ENCODE measurements at regions not wholly inside any gene's neighbourhood (a gene's known extent, or its start where the extent isn't known, plus 50 kb on each side); places are given as distances from the start of the nearest gene placed in this dataset.
"Not testable (repeated sequence)": the region's sequence is repeated elsewhere in the genome, so short reads cannot be mapped to it uniquely, and the experiment has no call there.

DNA sequence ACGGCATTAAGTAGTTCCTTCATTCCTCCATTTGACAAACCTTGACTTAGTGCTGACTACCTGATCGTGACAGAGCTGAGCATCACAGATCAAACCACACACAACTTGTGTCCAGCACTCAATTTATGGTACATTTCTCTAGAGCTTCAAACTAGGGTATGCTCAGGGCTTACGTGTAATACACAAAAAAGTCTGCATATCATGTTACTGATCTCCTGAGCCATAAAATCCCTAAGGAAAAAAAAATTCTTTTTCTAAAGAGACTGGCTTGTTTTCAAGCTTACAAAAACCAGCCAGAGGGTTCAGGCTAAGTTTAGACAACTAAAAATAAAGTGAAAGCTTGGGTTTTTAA lies 88.0 kb upstream of the ALKAL2 start:
- DNase-seq (ENCODE audit: low read depth): no peak

DNA sequence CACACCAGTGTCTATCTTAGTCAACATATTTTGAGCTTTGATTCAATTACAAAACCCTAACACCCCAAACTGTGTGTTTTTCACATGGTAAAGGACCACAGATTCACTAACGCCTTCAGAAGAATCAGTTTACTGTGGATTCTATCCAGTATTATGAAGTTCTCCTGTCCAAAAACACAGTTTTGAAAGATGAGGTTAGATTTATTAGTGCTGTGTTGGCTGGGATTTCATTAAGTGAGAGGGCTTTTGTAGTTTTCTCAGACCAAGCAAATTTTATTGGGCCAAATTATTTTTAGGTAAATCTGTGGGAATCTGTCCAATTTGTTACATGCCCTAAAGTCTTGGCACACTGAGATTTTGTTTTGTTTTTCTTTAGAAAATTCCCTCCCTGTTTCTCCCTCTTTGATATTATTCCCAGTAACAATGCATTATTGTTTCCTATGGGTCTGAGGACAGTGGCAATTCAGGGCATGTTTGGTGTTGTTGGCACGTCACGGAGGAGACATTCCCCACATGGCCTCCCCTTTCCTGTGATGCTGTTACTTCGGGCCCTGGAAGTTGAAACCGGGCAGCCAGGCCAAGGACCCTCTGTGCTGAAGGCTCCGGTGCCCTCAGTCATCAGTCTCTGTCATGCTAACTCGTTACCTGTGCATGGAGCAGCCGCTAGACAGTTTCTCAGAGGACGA lies 87.5 kb upstream of the ALKAL2 start:
- no peak for DNase-seq (ENCODE audit: low read depth)

DNA sequence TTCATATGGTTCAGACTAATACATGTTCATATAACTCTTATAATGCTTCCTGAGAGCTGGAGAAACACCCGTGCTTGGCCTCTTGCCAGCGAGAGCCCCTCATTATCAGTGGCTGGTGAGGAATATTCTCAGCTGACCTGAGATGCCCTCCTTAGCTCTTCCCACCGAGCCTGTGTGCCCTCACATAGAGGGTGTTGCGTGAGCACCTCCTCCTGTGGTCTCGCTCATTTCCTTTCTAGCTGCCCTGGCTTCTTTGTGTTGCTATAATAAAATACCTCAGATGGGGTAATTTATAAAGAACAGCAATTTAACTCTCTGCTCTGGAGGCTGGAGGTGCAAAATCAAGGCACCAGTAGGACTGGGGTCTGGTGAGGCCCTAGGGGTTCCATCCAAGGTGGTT lies 80.5 kb upstream of the ALKAL2 start:
- DNase-seq (ENCODE audit: low read depth): no peak

DNA sequence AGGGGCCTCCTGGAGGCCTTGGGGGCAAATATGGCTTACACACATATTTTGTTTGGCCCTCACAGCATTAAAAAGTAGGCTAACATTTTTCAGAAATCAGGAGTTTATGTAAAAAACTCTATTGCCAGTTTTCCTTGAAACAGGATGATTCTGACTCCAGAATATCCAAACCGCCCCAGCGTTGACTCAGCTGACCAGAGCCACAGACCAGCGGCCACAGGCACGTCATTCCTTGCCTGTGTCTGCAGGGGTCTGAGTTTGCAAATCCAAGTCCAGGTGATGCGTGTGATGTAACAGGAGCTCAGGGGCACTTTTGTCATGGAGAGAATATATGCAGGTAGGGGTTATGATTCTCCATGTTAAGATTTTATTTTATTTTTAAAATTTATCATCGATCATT lies 79.4 kb upstream of the ALKAL2 start:
- no peak for DNase-seq (ENCODE audit: low read depth)

DNA sequence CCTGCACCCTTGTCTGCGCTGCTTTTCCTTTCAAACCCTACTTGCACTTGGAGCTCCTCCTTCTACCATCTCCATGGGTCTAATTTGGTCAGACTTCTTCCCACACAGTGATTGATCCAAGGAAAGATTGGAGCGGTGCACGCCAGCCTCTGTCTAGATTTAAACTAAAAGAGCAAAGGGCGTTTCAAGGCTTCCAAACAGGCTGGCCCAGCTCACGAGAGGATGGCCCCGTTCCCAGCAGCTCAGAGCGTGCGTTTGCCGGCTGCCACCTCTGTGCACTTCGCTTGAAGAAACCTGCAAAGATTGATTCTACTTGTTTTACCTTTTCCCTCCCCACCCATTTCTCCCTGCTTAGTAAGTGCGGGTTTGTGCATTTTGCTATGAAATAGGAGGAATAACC lies 78.8 kb upstream of the ALKAL2 start:
- DNase-seq (ENCODE audit: low read depth): no peak

DNA sequence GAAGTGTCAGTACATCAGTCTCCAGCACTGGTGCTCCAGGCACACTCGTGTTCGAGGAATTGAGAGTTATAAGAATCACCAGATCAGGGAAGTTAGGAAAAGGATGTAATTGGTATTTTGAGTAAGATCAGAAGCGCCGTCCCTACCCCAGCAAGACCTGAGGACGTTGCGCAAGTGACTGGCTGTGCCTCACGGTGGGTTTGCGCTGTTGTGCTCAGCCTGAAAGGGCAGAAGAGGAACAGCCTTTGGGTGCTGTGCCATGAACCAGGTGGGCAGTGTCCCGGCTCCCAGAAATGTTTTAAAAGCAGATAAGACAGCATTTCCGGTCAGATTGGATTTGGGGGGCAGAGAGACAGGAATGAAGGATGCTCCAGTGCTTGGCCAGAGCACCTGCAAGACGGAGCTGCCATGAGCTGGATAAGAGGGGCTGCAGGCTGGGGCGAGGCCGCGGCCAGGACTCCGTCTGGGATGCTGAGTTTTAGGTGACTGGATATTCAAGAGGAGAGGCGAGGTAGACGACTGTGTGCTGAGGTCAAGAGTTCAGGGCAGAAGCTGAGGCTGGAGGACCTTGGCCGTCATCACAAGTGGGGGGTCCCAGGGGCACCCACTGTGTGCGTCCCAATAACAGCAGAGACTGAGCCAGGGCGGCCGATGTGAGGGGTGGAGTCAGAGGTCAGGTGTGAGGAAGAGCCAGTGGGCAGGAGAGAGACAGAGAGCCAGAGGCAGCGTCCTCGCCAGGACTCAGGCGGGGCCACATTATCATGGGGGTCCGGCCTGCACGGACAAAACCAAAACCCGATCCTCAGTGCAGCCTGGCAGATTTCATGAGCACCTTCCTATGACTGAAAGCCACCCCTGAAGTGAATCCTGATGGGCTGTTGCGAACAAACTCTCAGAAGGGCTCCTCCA lies 77.7 kb upstream of the ALKAL2 start:
- DNase-seq (ENCODE audit: low read depth): no peak

DNA sequence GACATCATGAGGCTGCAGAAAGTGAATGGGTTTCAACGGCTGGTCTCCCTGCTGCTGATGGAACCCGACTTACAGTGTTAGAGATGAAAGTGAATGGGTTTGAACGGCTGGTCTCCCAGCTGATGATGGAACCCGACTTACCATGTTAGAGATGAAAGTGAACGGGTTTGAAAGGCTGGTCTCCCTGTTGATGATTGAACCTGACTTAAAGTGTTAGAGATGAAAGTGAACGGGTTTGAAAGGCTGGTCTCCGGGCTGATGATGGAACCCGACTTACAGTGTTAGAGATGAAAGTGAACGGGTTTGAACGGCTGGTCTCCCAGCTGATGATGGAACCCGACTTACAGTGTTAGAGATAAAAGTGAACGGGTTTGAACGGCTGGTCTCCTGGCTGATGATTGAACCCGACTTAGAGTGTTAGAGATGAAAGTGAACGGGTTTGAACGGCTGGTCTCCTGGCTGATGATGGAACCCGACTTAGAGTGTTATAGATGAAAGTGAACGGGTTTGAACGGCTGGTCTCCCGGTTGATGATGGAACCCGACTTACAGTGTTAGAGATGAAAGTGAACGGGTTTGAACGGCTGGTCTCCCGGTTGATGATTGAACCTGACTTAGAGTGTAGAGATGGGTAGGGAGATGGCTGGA lies 76.1 kb upstream of the ALKAL2 start:
- no peak for DNase-seq (ENCODE audit: low read depth)

DNA sequence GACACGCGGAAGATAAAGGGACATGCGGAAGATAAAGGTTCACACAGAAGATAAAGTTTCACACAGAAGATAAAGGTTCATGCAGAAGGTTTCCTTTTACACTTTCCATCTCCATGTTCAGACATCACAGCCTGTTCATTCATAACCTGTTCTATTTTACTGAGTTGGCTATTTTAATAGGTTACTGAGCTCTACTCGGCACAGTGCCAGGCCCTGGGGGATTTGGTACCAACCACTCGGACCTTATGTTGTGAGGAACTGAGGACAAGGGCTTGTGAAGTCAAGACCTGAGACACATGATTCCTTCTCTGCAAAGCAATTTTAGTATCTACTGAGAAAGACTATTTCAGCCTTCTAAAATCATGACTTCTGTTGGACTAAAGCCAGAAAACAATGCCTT lies 75.0 kb upstream of the ALKAL2 start:
- no peak for DNase-seq (ENCODE audit: low read depth)

DNA sequence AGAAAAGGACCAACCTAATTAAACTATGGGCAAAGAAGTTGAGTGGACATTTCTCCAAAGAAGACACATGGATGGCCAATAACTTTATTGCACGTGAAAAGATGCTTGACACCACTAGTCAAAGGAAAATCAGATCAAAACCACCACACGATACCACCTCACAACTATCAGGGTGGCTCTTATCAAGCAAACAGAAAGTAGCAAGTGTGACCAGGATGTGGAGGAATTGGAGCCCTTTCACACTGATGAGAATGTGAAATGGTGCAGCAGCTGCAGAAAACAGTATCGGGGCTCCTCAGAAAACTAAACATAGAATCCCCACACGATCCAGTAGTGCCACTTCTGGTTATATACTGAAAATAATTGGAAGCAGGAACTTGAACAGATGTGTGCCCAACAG lies 72.2 kb upstream of the ALKAL2 start:
- DNase-seq (ENCODE audit: low read depth): no peak

DNA sequence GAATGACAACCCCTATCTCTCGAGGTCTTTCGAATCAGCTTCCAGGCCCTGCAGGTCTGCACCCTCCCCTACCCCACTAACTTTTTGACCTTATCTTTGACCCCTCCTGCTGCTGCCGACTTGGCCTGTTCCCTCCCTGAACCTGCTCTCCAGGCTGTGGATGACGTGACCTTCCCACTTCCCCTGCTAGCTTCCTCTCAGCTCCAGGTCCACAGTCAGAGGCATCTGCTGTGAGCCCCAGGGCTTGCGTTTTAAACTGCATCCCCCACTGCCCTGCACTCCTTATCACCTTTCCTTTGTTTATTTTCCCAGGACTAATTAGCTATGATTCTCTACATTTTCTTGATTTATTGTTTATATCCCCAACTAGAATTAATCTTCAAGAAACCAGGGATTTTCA lies 71.2 kb upstream of the ALKAL2 start:
- no peak for DNase-seq (ENCODE audit: low read depth)

DNA sequence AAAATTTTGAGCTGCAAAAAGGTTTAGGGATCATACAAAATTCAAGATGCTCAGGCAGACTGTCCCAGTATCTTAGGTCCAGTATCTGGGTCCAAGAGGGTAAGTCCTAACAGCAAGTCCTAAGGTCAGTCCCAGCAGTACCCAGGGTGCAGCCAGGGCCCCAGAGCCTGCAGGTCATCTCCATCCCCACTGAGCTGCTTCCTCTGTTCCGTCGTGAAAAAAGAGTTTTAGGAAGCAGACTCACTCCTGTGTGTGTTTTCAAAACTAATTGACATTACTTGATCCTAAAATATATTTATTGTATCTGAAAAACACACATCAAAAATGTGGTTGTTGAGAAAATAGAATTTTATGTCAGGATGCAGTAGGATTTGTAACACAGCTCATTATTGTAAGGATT lies 69.9 kb upstream of the ALKAL2 start:
- DNase-seq (ENCODE audit: low read depth): no peak

DNA sequence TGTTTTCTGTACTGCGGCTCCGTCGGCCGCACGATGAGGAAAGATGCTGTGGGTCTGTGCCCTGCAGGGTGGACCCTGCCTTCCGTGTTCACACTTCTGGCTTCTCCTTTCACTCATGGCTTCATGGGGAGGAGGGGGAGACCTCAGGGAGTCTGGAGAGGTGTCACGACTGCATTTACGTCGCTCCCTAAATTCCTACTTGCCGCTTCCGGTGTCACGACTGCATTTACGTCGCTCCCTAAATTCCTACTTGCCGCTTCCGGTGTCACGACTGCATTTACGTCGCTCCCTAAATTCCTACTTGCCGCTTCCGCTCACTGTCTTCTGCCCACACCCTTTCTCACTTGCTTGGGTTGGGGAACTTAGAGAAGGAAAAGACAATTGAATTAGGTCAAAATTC lies 68.4 kb upstream of the ALKAL2 start:
- not testable (repeated sequence) for DNase-seq (ENCODE audit: low read depth)

DNA sequence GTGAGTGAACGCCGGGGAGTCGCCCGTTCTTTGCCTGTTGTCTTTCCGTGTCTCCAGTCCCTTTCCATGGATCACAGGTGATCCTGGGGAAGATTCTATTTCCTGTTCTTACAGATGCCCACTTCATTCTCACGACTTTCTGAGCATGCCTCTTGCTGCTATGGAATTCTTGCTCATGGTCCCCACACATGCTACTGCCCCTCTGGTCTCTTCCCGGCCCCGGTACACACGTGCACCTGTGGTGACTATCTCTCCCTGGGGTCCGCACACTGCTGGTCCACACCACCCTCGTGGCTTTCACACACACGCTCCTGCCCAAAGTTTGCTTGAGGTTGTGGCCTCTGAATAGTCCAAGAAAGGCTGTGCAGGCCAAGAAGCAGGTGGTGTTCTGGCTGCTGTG lies 67.9 kb upstream of the ALKAL2 start:
- no peak for DNase-seq (ENCODE audit: low read depth)

DNA sequence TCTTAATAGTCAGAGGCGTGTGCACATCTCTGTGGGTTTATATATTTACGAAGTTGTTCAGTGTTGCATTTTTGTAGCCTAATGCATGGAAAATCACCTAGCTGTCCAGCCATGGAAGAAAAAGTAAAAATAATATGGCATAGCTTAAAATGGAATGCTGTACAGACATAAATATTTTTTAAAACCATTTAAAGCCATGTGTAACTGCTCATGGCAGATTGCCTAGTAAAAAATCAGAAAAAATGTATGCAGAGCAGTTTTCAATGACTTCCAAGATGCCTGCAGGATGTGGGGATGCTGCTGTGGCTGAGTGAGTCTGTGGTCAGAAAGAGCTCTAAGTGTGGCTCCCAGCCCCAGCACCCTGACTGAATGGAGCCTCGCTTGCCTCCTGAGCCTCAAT lies 64.8 kb upstream of the ALKAL2 start:
- DNase-seq (ENCODE audit: low read depth): no peak

DNA sequence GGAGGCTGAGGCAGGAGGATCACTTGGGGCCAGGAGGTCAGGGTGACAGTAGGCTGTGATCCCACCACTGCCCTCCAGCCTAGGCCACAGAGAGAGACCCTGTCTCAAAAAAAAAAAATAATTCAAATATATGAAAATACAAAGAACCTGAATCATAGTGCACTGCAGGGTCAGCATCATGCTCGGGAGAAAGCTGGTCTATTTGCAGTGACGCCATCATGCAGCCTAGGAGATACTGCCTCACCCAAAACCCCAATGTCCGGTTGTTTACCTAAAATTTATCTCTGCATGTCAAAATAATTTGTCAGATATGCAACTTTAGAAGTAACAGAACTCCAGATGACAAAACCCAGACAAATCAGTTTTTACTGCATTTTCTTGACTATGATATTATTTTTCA lies 61.5 kb upstream of the ALKAL2 start:
- DNase-seq (ENCODE audit: low read depth): no peak

DNA sequence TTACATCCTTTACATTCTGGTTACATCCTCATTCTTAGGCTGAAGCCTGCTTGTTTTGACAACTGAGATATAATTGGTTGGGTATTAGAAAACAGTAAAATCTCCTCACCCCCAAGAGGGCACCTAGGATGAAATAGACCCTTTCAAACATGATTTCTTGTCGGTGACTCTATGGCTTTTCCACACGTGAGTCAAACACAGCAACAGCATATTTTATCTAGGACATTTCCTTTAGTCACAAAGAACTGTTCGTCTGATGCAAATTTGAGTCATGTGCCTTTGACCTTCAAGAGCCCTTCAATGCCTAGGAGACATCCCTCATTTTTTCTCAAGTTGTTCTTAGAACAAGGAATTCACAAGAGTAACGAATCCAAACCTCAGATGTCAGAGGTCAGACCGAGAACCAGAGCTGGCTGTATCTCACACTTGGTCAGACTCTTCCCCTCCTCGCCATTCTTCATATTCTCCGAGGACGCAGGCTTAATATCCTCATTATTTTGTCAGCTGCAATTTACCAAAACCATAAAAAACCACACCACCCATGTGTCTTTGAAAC lies 60.5 kb upstream of the ALKAL2 start:
- no peak for DNase-seq (ENCODE audit: low read depth)

DNA sequence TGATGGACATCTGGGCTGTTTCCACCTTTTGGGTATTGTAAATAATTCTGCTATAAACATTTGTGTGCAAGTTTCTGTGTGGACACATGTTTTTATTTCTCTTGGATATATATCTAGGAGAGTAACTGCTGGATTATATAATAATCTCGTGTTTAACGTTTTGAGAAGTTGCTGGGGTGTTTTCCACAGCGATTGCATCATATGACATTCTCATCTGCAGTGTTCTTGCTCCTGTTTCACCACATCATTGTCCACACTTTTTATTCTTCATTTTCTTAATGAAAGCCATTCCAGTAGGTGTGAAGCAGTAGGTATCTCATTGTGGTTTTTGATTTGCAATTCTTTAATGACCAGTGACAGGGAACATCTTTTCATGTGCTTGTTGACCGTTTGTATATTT lies 56.9 kb upstream of the ALKAL2 start:
- DNase-seq (ENCODE audit: low read depth): no peak

DNA sequence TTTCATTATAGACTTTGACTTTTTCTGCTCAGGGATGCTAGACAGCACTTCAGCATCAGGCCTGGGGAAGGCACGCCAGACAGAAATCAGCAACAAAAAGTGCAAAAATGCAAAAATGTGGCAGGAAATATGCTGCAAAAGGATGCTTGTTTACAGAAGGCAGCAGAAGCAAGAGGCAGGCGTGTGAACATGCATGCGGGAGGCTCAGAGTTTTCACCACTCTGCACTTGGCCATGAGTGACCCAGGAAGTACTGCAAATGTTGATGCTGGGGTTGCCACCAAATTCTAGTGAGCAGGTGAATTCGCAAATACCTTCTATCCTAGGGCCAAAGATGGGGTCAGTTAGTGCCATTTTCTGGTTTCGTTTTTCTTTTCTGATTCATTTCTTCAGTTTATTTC lies 55.5 kb upstream of the ALKAL2 start:
- no peak for DNase-seq (ENCODE audit: low read depth)

DNA sequence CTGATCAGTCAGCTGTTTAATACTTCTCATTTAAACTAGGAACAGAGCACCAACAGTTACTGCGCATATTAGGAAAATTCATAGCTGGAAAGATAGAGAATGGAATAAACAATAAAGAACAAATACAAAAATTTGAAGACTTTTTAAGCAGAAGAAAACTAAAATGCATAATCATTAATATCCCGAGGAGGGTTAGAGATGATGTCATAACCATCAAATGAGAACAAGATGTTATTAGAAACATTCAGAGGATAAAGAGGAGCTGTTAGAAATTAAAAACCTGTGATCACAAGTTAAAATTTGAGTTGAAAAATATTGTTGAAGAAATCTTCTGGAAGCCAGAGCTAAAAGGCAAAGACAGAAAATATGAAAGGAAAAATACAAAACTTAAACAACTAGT lies 54.0 kb upstream of the ALKAL2 start:
- no peak for DNase-seq (ENCODE audit: low read depth)

DNA sequence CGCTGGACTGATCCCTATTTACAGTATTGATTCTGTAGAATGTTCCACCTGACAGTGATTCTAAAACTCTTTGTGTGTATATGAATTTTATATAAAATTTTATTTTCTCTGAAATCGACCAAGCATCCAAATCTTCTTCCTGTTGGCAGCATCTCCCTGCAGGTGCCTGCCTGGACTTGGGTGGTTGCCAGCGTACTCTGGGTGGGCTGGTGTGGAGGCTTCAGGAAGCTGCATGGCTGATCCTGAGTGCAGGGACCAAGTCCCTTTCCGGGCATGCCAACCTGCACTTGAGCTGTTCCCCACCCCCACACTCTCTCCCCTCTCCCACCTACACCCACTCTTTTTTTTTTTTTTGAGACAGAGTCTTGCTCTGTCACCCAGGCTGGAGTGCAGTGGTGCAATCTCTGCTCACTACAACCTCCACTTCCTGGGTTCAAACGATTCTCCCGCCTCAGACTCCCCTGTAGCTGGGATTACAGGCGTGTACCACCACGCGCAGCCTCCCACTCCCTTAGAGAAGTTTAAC lies 53.2 kb upstream of the ALKAL2 start:
- DNase-seq (ENCODE audit: low read depth): no peak

Measured in fibroblast of the conjunctiva (primary cell).